Stomach (tissue), 8 donors: ENCODE measurements at regions not wholly inside any gene's neighbourhood (a gene's known extent, or its start where the extent isn't known, plus 50 kb on each side); places are given as distances from the start of the nearest gene placed in this dataset.

Source experiments
- DNase-seq, 2 donors: peaks; one replicate each; pipeline versions ENCODE4 v3.0.0 to v3.0.0-alpha.2; 2013 to 2019
- H3K27ac ChIP-seq, 5 donors: fragments of 200-600 bp in 4 of 5; sonication (generic) in 4 of 5; one replicate each; pipeline ENCODE4 v1.5.1; 2013 to 2019; ENCODE audit warnings: mild to moderate bottlenecking in 1 of 5, moderate library complexity in 1 of 5
- H3K27me3 ChIP-seq, 3 donors: fragments of 200-600 bp; sonication (generic); one replicate each; pipeline ENCODE4 v1.5.1; 2017 to 2019; ENCODE audit warnings: mixed run types in 1 of 3
- H3K36me3 ChIP-seq, 4 donors: fragments of 200-600 bp; sonication (generic); 1 replicate in 3 of 4; 2 replicates in 1 of 4; pipeline ENCODE4 v1.5.1; 2016 to 2019
- H3K4me1 ChIP-seq, 4 donors: fragments of 200-600 bp; sonication (generic); one replicate each; pipeline ENCODE4 v1.5.1; 2016 to 2019
- H3K4me3 ChIP-seq, 4 donors: fragments of 200-600 bp; sonication (generic) in 3 of 4; one replicate each; pipeline ENCODE4 v1.5.1; 2016 to 2019; ENCODE audit warnings: mild to moderate bottlenecking in 1 of 4
- H3K9me3 ChIP-seq, 4 donors: fragments of 200-600 bp; sonication (generic); one replicate each; pipeline ENCODE4 v1.5.1; 2016 to 2019
- EP300 ChIP-seq: sonication (generic); formaldehyde crosslinking; IDR thresholded peaks from one replicate; pipeline ENCODE4 v1.6.1; 2017; ENCODE audit warnings: antibody characterized with exemption
- POLR2A ChIP-seq, 4 donors: fragments of 450-650 bp; IDR thresholded peaks; one replicate each; pipeline ENCODE4 v1.6.1; 2016; ENCODE audit warnings: antibody characterized with exemption in 4 of 4, control low read depth in 2 of 4, mild to moderate bottlenecking in 1 of 4, moderate library complexity in 1 of 4
- POLR2AphosphoS5 ChIP-seq, 3 donors: sonication (generic); formaldehyde crosslinking; IDR thresholded peaks; one replicate each; pipeline ENCODE4 v1.6.1; 2016; ENCODE audit warnings: antibody characterized with exemption in 3 of 3
- WGBS, 5 donors: extraction: QIAGEN DNeasy Blood & Tissue Kit in 3 of 5; methylation state at CpG; one replicate each; pipeline versions ENCODE4 v1.1.5 to v1.1.7; 2013 to 2018; 5-methylcytosine and 5-hydroxymethylcytosine counted together
- intact Hi-C: fragments of 100-400 bp; cut with DNase I; formaldehyde crosslinking; loops from one replicate; pipeline ENCODE4 v1.15.1; 2023; ENCODE audit warnings: low total_unique reads
- TF ChIP-seq, protein P1 (sequence below), 7 experiments: fragments of 450-650 bp in 4 of 7; fragments of 200-600 bp in 3 of 7; sonication (generic) in 3 of 7; IDR thresholded peaks; one replicate each; pipeline ENCODE4 v1.5.1; 2016 to 2019; ENCODE audit warnings: antibody characterized with exemption in 7 of 7, control low read depth in 2 of 7, mild to moderate bottlenecking in 1 of 7
- donor health status: healthy with polysubstance abuse.
- donor health status: Bipolar disorder and iron deficiency.
- donor health status: healthy.

DNA sequence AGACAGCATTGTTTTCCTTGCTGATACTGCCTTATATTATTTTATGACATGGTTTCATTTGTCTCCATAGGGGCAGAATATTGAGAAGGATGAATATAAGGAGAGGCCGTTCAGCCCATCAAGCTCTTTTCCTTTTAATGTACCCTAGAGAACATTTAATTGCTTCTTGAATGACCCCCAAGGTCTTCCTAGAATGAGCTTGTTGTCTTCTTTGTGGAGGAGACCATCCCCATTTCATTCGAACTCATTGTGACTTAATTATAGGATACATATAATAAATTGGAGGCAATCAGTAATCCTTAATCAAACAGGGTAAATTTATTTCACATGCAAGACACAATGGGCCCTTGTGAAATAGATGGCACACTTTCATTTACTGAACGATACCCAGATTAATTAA lies 231.3 kb downstream of the MDFIC start:
- no peak overlapping the region for H3K4me3 ChIP-seq
- no peaks in the 10 kb centered on the region for H3K9me3 ChIP-seq
- H3K27ac ChIP-seq = no peak overlapping the region
- H3K27me3 ChIP-seq = no peaks in the 10 kb centered on the region
- no peaks in the 10 kb centered on the region for H3K36me3 ChIP-seq
- intact Hi-C loops = no loop called here
- WGBS, 5 donors = 56 to 90% (median 63%) methylated on average over 3 of the region's 3 CpGs
- DNase-seq = no peak
- H3K4me1 ChIP-seq = no peaks in the 10 kb centered on the region
- TF ChIP-seq POLR2A (IDR thresholded peaks at IDR 0.05) = no peak
- TF ChIP-seq, protein P1, sequence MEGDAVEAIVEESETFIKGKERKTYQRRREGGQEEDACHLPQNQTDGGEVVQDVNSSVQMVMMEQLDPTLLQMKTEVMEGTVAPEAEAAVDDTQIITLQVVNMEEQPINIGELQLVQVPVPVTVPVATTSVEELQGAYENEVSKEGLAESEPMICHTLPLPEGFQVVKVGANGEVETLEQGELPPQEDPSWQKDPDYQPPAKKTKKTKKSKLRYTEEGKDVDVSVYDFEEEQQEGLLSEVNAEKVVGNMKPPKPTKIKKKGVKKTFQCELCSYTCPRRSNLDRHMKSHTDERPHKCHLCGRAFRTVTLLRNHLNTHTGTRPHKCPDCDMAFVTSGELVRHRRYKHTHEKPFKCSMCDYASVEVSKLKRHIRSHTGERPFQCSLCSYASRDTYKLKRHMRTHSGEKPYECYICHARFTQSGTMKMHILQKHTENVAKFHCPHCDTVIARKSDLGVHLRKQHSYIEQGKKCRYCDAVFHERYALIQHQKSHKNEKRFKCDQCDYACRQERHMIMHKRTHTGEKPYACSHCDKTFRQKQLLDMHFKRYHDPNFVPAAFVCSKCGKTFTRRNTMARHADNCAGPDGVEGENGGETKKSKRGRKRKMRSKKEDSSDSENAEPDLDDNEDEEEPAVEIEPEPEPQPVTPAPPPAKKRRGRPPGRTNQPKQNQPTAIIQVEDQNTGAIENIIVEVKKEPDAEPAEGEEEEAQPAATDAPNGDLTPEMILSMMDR (IDR thresholded peaks at IDR 0.05) = no peak
- no peak for TF ChIP-seq EP300
- no peak for TF ChIP-seq POLR2AphosphoS5 (IDR thresholded peaks at IDR 0.05)

DNA sequence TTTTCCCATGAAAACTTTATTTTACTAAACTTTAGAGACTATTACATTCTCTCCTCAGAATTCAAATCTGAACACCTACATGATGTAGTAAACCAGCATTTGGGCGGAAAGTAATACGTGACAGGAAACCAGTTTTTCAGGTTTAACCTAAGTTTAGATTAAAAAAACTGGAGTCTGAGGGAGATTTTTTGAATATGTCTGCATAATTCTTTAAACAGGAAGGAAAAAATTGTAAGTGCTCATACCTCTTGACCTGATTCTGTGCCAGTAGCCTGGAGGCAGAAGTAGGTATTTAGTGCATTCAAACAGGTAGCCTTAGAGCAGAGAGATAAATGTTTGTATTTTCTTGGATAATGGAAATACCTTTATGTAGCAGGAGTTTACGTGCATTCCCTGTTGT lies 224.3 kb downstream of the MDFIC start:
- intact Hi-C loops = no loop called here
- H3K36me3 ChIP-seq = no peaks in the 10 kb centered on the region
- H3K27ac ChIP-seq = no peak overlapping the region
- H3K27me3 ChIP-seq = no peaks in the 10 kb centered on the region
- H3K9me3 ChIP-seq = no peaks in the 10 kb centered on the region
- TF ChIP-seq POLR2AphosphoS5 (IDR thresholded peaks at IDR 0.05) = no peak
- TF ChIP-seq, protein P1 (IDR thresholded peaks at IDR 0.05) = no peak
- no peak for TF ChIP-seq POLR2A (IDR thresholded peaks at IDR 0.05)
- no peak for TF ChIP-seq EP300
- peak in 1 of 2 donors; percentile 66 for DNase-seq
- no peak overlapping the region for H3K4me3 ChIP-seq
- 34 to 70% (median 52%) methylated on average over 3 of the region's 3 CpGs for WGBS, 5 donors
- H3K4me1 ChIP-seq = peaks cover 0 to 9% (median 0%) of the 10 kb centered on the region in 4 donors

DNA sequence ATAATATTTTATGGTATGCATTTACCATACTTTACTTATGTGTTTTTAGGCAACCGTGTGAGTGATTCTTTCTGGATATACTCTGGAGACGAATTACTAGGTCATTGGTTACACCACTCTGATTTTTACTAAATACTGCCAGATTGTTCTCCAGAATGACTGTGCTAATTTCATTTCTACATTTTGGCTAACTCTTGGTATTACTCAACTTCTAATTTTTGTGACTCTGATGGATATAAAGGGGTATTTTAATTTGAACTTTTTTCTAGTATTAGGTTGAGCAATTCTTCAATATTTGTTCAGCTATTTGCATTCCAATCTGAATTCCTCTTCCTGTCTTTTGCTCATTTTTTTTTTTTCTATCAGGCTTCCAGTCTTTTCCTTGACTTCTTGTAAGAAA lies 223.6 kb downstream of the MDFIC start:
- Histone ChIP-seq H3K27me3 (no peaks in the 10 kb centered on the region), H3K9me3 (no peaks in the 10 kb centered on the region), H3K27ac (no peak overlapping the region), H3K36me3 (no peaks in the 10 kb centered on the region), H3K4me3 (no peak overlapping the region), H3K4me1 (peaks cover 0 to 9% (median 0%) of the 10 kb centered on the region in 4 donors)
- TF ChIP-seq POLR2A (IDR thresholded peaks at IDR 0.05) (no peak), EP300 (no peak), POLR2AphosphoS5 (IDR thresholded peaks at IDR 0.05) (no peak)
- TF ChIP-seq, protein P1 (IDR thresholded peaks at IDR 0.05) = no peak
- 39 to 55% (median 46%) methylated on average over 2 of the region's 2 CpGs for WGBS, 5 donors
- DNase-seq = no peak
- intact Hi-C loops = no loop called here

DNA sequence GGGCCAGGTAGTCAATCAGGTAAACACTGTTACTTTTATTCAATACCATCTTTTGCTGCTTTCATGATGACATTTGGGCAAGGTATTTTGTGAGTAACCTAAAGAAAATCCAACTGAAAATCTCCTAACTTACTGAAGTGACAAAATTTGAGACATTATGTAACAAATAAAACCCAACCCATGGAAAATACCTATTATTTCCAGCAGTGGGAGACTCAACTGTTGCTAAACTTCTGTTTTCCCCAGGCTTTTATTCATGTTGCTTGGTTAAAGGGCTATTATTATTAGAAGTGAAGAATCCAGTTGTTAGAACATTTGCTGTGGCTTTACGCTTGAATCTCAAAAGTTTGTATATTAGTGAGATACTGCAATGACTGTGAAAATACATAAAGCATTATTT lies 215.9 kb downstream of the MDFIC start:
- H3K27ac ChIP-seq = no peak overlapping the region
- intact Hi-C loops = no loop called here
- 89 to 100% (median 95%) methylated on average over 1 of the region's 1 CpG for WGBS, 5 donors
- no peak for DNase-seq
- no peaks in the 10 kb centered on the region for H3K27me3 ChIP-seq
- H3K9me3 ChIP-seq = no peaks in the 10 kb centered on the region
- H3K36me3 ChIP-seq = no peaks in the 10 kb centered on the region
- peaks cover 0 to 19% (median 12%) of the 10 kb centered on the region in 4 donors for H3K4me1 ChIP-seq
- H3K4me3 ChIP-seq = no peak overlapping the region
- TF ChIP-seq POLR2A (IDR thresholded peaks at IDR 0.05) (no peak), EP300 (no peak), POLR2AphosphoS5 (IDR thresholded peaks at IDR 0.05) (no peak)
- TF ChIP-seq, protein P1 (IDR thresholded peaks at IDR 0.05) = no peak
